H9 (cell line): ENCODE measurements at regions not wholly inside any gene's neighbourhood (a gene's known extent, or its start where the extent isn't known, plus 50 kb on each side); places are given as distances from the start of the nearest gene placed in this dataset.

ENCODE experiments used
- DNase-seq: peaks from one replicate; pipeline ENCODE4 v3.0.0-alpha.2; 2017
- H2AFZ ChIP-seq: one replicate; pipeline ENCODE4 v1.6.1; 2013; ENCODE audit warnings: mild to moderate bottlenecking, low read length, control low read depth, moderate library complexity
- H2AK5ac ChIP-seq: 2 replicates; pipeline ENCODE4 v1.6.1; 2013; ENCODE audit warnings: low read length, control low read depth, mixed read lengths; ENCODE audit not compliant: insufficient read length
- H2BK120ac ChIP-seq: one replicate; pipeline ENCODE4 v1.6.1; 2013; ENCODE audit warnings: low read depth, mild to moderate bottlenecking, low read length, control low read depth, inconsistent platforms; ENCODE audit not compliant: poor library complexity, severe bottlenecking
- H2BK12ac ChIP-seq: 2 replicates; pipeline ENCODE4 v1.6.1; 2013; ENCODE audit warnings: low read length, control low read depth, mixed read lengths, low read depth; ENCODE audit not compliant: insufficient read length
- H2BK15ac ChIP-seq: 2 replicates; pipeline ENCODE4 v1.6.1; 2013; ENCODE audit warnings: low read depth, low read length, control low read depth
- H2BK20ac ChIP-seq: one replicate; pipeline ENCODE4 v1.6.1; 2013; ENCODE audit warnings: low read depth, mild to moderate bottlenecking, low read length, control low read depth, inconsistent platforms; ENCODE audit not compliant: poor library complexity, severe bottlenecking
- H2BK5ac ChIP-seq: 2 replicates; pipeline ENCODE4 v1.6.1; 2013; ENCODE audit warnings: low read length, control low read depth, mixed read lengths; ENCODE audit not compliant: insufficient read length
- H3K14ac ChIP-seq: 2 replicates; pipeline ENCODE4 v1.6.1; 2013; ENCODE audit warnings: low read length, control low read depth; ENCODE audit not compliant: insufficient read depth
- H3K18ac ChIP-seq: 2 replicates; pipeline ENCODE4 v1.6.1; 2013; ENCODE audit warnings: low read depth, mild to moderate bottlenecking, mixed read lengths, low read length, control low read depth; ENCODE audit not compliant: insufficient read length
- H3K23ac ChIP-seq: 2 replicates; pipeline ENCODE4 v1.6.1; 2013; ENCODE audit warnings: low read length, control low read depth, mixed read lengths, low read depth; ENCODE audit not compliant: insufficient read length
- H3K23me2 ChIP-seq: 2 replicates; pipeline ENCODE4 v1.6.1; 2013; ENCODE audit warnings: low read depth, mild to moderate bottlenecking, mixed read lengths, low read length, control low read depth; ENCODE audit not compliant: insufficient read length, poor library complexity, severe bottlenecking
- H3K27ac ChIP-seq: 2 replicates; pipeline ENCODE4 v1.5.1; 2013; ENCODE audit warnings: low read length, control low read depth, mixed read lengths, low read depth; ENCODE audit not compliant: insufficient read length
- H3K27me3 ChIP-seq: 2 replicates; pipeline ENCODE4 v1.6.1; 2013; ENCODE audit warnings: low read length, control low read depth, inconsistent platforms; ENCODE audit not compliant: insufficient read depth
- H3K4ac ChIP-seq: 2 replicates; pipeline ENCODE4 v1.6.1; 2013; ENCODE audit warnings: low read depth, mild to moderate bottlenecking, control low read depth, inconsistent platforms, low read length, moderate library complexity
- H3K4me1 ChIP-seq: 2 replicates; pipeline ENCODE4 v1.6.1; 2013; ENCODE audit warnings: low read length, control low read depth, inconsistent platforms; ENCODE audit not compliant: insufficient read depth
- H3K4me2 ChIP-seq: 2 replicates; pipeline ENCODE4 v1.6.1; 2013; ENCODE audit warnings: low read length, control low read depth, mixed read lengths; ENCODE audit not compliant: insufficient read length, insufficient read depth
- H3K56ac ChIP-seq: 2 replicates; pipeline ENCODE4 v1.6.1; 2013; ENCODE audit warnings: low read depth, mild to moderate bottlenecking, mixed read lengths, low read length, control low read depth; ENCODE audit not compliant: insufficient read length
- H3K79me1 ChIP-seq: 2 replicates; pipeline ENCODE4 v1.6.1; 2013; ENCODE audit warnings: low read depth, mild to moderate bottlenecking, moderate library complexity, low read length, control low read depth, inconsistent platforms; ENCODE audit not compliant: insufficient read depth, poor library complexity, severe bottlenecking
- H3K79me2 ChIP-seq: 2 replicates; pipeline ENCODE4 v1.6.1; 2013; ENCODE audit warnings: low read length, control low read depth, inconsistent platforms; ENCODE audit not compliant: insufficient read depth
- H3K9ac ChIP-seq: 2 replicates; pipeline ENCODE4 v1.6.1; 2013; ENCODE audit warnings: low read length, control low read depth, mixed read lengths; ENCODE audit not compliant: insufficient read length; ENCODE audit errors: extremely low read depth
- H3K9me3 ChIP-seq: one replicate; pipeline ENCODE4 v1.6.1; 2013; ENCODE audit warnings: low read depth, low read length, inconsistent platforms; ENCODE audit not compliant: control insufficient read depth
- H3T11ph ChIP-seq: one replicate; pipeline ENCODE4 v1.6.1; 2013; ENCODE audit warnings: mild to moderate bottlenecking, low read length, control low read depth, inconsistent platforms
- H4K20me1 ChIP-seq: one replicate; pipeline ENCODE4 v1.6.1; 2013; ENCODE audit not compliant: control insufficient read depth, insufficient read length, insufficient read depth
- H4K5ac ChIP-seq: 2 replicates; pipeline ENCODE4 v1.6.1; 2013; ENCODE audit warnings: low read depth, mild to moderate bottlenecking, mixed read lengths, low read length, control low read depth; ENCODE audit not compliant: insufficient read length
- H4K8ac ChIP-seq: replicated peaks from 2 replicates; pipeline ENCODE4 v1.6.1; 2013; ENCODE audit warnings: low read length, control low read depth, mixed read lengths, low read depth; ENCODE audit not compliant: insufficient read length
- H4K91ac ChIP-seq: 2 replicates; pipeline ENCODE4 v1.6.1; 2013; ENCODE audit warnings: low read depth, mild to moderate bottlenecking, moderate library complexity, mixed read lengths, low read length, control low read depth; ENCODE audit not compliant: insufficient read length
- H3K27ac Mint-ChIP-seq, 3 experiments: 2 replicates in 2 of 3; 3 replicates in 1 of 3; pipeline ENCODE4 v1.8.0; 2020 to 2021; ENCODE audit warnings: mixed read lengths in 3 of 3, mild to moderate bottlenecking in 1 of 3, moderate library complexity in 1 of 3
- H3K27me3 Mint-ChIP-seq: 2 replicates; pipeline ENCODE4 v1.8.0; 2021; ENCODE audit warnings: low read depth, mild to moderate bottlenecking, moderate library complexity, mixed read lengths
- H3K36me3 Mint-ChIP-seq, 3 experiments: 2 replicates in 2 of 3; 3 replicates in 1 of 3; pipeline ENCODE4 v1.8.0; 2020 to 2021; ENCODE audit warnings: low read depth in 3 of 3, mixed read lengths in 3 of 3; ENCODE audit not compliant: insufficient read depth in 1 of 3
- H3K4me1 Mint-ChIP-seq, 2 experiments: 2 replicates each; pipeline ENCODE4 v1.8.0; 2020; ENCODE audit warnings: mixed read lengths in 2 of 2
- H3K4me3 Mint-ChIP-seq, 2 experiments: 2 replicates in 1 of 2; 3 replicates in 1 of 2; pipeline ENCODE4 v1.8.0; 2020 to 2021; ENCODE audit warnings: mild to moderate bottlenecking in 2 of 2, mixed read lengths in 2 of 2, moderate library complexity in 1 of 2
- H3K9me3 Mint-ChIP-seq, 2 experiments: 2 replicates in 1 of 2; 3 replicates in 1 of 2; pipeline ENCODE4 v1.8.0; 2020; ENCODE audit warnings: mild to moderate bottlenecking in 2 of 2, mixed read lengths in 2 of 2, moderate library complexity in 1 of 2
- WGBS: extraction: QIAGEN DNeasy Blood & Tissue Kit; methylation state at CpG from one replicate; pipeline ENCODE4 v1.1.7; 2013; ENCODE audit warnings: missing lambda C conversion rate, low lambda C conversion rate, mixed read lengths; ENCODE audit not compliant: insufficient read length; ENCODE audit errors: extremely low coverage; 5-methylcytosine and 5-hydroxymethylcytosine counted together
- TF ChIP-seq, protein P1 (sequence below): fragments of 200-600 bp; sonication (generic); conservative IDR thresholded peaks from 3 replicates; pipeline ENCODE4 v1.8.0; 2021; ENCODE audit warnings: antibody characterized with exemption, mild to moderate bottlenecking

DNA sequence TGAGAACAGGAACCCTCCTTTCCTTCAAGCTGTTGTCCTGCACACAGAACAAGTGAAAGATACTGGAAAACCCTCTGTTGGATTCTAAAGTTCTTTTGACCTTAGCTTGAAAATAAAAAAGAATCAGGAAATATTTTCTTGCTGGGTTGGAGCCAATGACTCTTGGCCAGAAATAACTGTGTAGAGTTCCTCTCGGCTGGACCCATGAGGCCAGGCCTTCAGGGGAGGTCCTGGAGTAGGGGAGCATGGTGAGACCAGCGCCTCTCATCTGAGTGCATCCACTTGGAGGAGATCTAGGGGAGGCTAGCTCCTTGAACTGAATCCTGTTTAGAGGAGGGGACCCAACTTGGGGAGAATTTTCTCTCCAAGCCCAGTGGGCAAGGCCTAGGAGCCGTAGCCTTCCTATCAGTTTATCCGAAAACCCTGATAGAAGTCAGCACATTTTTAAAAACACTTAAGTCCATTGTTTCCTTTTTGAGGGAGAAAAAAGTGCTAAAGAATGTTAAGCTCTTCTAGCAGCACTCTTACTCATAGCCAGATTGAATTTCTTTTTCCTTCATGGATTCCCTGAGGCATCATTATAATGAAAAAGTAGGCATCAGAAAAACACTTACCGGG lies 635.7 kb upstream of the ANKRD30A start:
- TF ChIP-seq, protein P1, sequence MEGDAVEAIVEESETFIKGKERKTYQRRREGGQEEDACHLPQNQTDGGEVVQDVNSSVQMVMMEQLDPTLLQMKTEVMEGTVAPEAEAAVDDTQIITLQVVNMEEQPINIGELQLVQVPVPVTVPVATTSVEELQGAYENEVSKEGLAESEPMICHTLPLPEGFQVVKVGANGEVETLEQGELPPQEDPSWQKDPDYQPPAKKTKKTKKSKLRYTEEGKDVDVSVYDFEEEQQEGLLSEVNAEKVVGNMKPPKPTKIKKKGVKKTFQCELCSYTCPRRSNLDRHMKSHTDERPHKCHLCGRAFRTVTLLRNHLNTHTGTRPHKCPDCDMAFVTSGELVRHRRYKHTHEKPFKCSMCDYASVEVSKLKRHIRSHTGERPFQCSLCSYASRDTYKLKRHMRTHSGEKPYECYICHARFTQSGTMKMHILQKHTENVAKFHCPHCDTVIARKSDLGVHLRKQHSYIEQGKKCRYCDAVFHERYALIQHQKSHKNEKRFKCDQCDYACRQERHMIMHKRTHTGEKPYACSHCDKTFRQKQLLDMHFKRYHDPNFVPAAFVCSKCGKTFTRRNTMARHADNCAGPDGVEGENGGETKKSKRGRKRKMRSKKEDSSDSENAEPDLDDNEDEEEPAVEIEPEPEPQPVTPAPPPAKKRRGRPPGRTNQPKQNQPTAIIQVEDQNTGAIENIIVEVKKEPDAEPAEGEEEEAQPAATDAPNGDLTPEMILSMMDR: no peak
- H3K23ac ChIP-seq: no peak overlapping the region
- Mint-ChIP-seq H3K4me3 (no peak overlapping the region), H3K27ac (no peak overlapping the region), H3K4me1 (peaks cover under 1 to 11% of the 10 kb centered on the region in 2 experiments; a peak in 2 of 4 replicates), H3K36me3 (no peaks in the 10 kb centered on the region; a peak in 1 of 7 replicates), H3K9me3 (no peaks in the 10 kb centered on the region), H3K27me3 (no peaks in the 10 kb centered on the region)
- H3K4me1 ChIP-seq: no peaks in the 10 kb centered on the region
- no peaks in the 10 kb centered on the region for H3K79me2 ChIP-seq
- H2AK5ac ChIP-seq: no peak overlapping the region
- H2BK120ac ChIP-seq: no peak overlapping the region
- H3K27me3 ChIP-seq: no peaks in the 10 kb centered on the region
- no CpG with 5 or more reads among the region's 5 CpGs for WGBS
- H2BK12ac ChIP-seq: no peak overlapping the region
- no peak overlapping the region for H2BK15ac ChIP-seq
- no peak overlapping the region for H3K4ac ChIP-seq
- H3K9ac ChIP-seq: no peak overlapping the region
- no peaks in the 10 kb centered on the region for H3K79me1 ChIP-seq
- no peak overlapping the region for H3K14ac ChIP-seq
- H3K9me3 ChIP-seq: no peaks in the 10 kb centered on the region
- H3K23me2 ChIP-seq: no peaks in the 10 kb centered on the region
- DNase-seq: no peak
- no peak overlapping the region for H4K8ac ChIP-seq
- H3K56ac ChIP-seq: no peak overlapping the region
- H3K27ac ChIP-seq: no peak overlapping the region
- no peaks in the 10 kb centered on the region for H4K20me1 ChIP-seq
- no peak overlapping the region for H4K91ac ChIP-seq
- no peak overlapping the region for H2BK5ac ChIP-seq
- H4K5ac ChIP-seq: no peak overlapping the region
- H3T11ph ChIP-seq: no peak overlapping the region
- H3K18ac ChIP-seq: no peak overlapping the region
- H3K4me2 ChIP-seq: no peak overlapping the region
- H2BK20ac ChIP-seq: no peak overlapping the region
- no peak overlapping the region for H2AFZ ChIP-seq
